HG02588 (cell line): ENCODE measurements at regions not wholly inside any gene's neighbourhood (a gene's known extent, or its start where the extent isn't known, plus 50 kb on each side); places are given as distances from the start of the nearest gene placed in this dataset.
"Not testable (repeated sequence)": the region's sequence is repeated elsewhere in the genome, so short reads cannot be mapped to it uniquely, and the experiment has no call there.

Experiments used
- ATAC-seq: cut with Tn5 transposase; IDR thresholded peaks from one replicate; pipeline ENCODE4 v1.9.1; 2021; ENCODE audit warnings: mild to moderate bottlenecking, moderate library complexity; ENCODE audit not compliant: unreplicated experiment

GRCh38 chr6:147954938-147955337 lies 387.7 kb upstream of the SASH1 start:
- ATAC-seq: no peak

GRCh38 chr6:147958683-147959082 lies 384.0 kb upstream of the SASH1 start:
- no peak for ATAC-seq

GRCh38 chr6:147961481-147962141 lies 381.0 kb upstream of the SASH1 start:
- ATAC-seq: no peak

- ATAC-seq: not testable (repeated sequence)
Observed at GRCh38 chr6:147965448-147965847, 377.2 kb upstream of the SASH1 start.

GRCh38 chr6:147970970-147971369 lies 371.7 kb upstream of the SASH1 start:
- no peak for ATAC-seq

GRCh38 chr6:147972448-147972847 lies 370.2 kb upstream of the SASH1 start:
- no peak for ATAC-seq

GRCh38 chr6:147973806-147974205 lies 368.8 kb upstream of the SASH1 start:
- no peak for ATAC-seq

GRCh38 chr6:147974376-147974775 lies 368.3 kb upstream of the SASH1 start:
- ATAC-seq: no peak

GRCh38 chr6:147977851-147978465 lies 364.7 kb upstream of the SASH1 start:
- ATAC-seq: no peak

GRCh38 chr6:147979966-147980365 lies 362.7 kb upstream of the SASH1 start:
- ATAC-seq: no peak

- ATAC-seq: no peak
Observed at GRCh38 chr6:147983581-147984366, 358.9 kb upstream of the SASH1 start.

GRCh38 chr6:147986846-147987245 lies 355.8 kb upstream of the SASH1 start:
- no peak for ATAC-seq

GRCh38 chr6:147990159-147990558 lies 352.5 kb upstream of the SASH1 start:
- ATAC-seq: no peak

- ATAC-seq: no peak
Observed at GRCh38 chr6:147991961-147992360, 350.7 kb upstream of the SASH1 start.

GRCh38 chr6:147999001-147999540 lies 343.6 kb upstream of the SASH1 start:
- ATAC-seq: no peak

- no peak for ATAC-seq
Observed at GRCh38 chr6:148001844-148002642, 340.6 kb upstream of the SASH1 start.

GRCh38 chr6:148004651-148005050 lies 338.0 kb upstream of the SASH1 start:
- no peak for ATAC-seq

- no peak for ATAC-seq
Observed at GRCh38 chr6:148005806-148006205, 336.8 kb upstream of the SASH1 start.

GRCh38 chr6:148010516-148010915 lies 332.1 kb upstream of the SASH1 start:
- ATAC-seq: not testable (repeated sequence)

- ATAC-seq: no peak
Observed at GRCh38 chr6:148016013-148016412, 326.6 kb upstream of the SASH1 start.

- no peak for ATAC-seq
Observed at GRCh38 chr6:148021165-148021564, 321.5 kb upstream of the SASH1 start.
